Lung microvascular endothelial cell (primary cell): ENCODE measurements at regions not wholly inside any gene's neighbourhood (a gene's known extent, or its start where the extent isn't known, plus 50 kb on each side); places are given as distances from the start of the nearest gene placed in this dataset.

Source experiments
- DNase-seq, 2 donors: peaks; one replicate each; pipeline versions ENCODE4 v3.0.0 to v3.0.0-alpha.2; 2010; ENCODE audit warnings: low read depth in 2 of 2

GRCh38 chr12:85747941-85748495 lies 88.2 kb downstream of the RASSF9 start:
- peak; percentile 14 to 80 for DNase-seq
